Retinal pigment epithelial cell (primary cell): ENCODE measurements at regions not wholly inside any gene's neighbourhood (a gene's known extent, or its start where the extent isn't known, plus 50 kb on each side); places are given as distances from the start of the nearest gene placed in this dataset.

Experiments
- DNase-seq: peaks from one replicate; pipeline ENCODE4 v3.0.0-alpha.2; 2010; ENCODE audit warnings: low read depth
- H3K4me3 ChIP-seq: 2 replicates; pipeline ENCODE4 v1.5.1; 2011; ENCODE audit warnings: mild to moderate bottlenecking, low read length, control low read depth, moderate library complexity
- CTCF ChIP-seq: conservative IDR thresholded peaks from 2 replicates; pipeline ENCODE4 v1.5.1; 2011; ENCODE audit warnings: low read depth, low read length, control low read depth, inconsistent platforms

- no peak for TF ChIP-seq CTCF
- no peak overlapping the region for H3K4me3 ChIP-seq
- no peak for DNase-seq
Observed at GRCh38 chr13:93173654-93174053, 53.0 kb upstream of the GPC6 start.

GRCh38 chr13:93174260-93174659 lies 52.3 kb upstream of the GPC6 start:
- no peak for TF ChIP-seq CTCF
- no peak for DNase-seq
- H3K4me3 ChIP-seq, result no peak overlapping the region
